H1 (cell line): ENCODE measurements at regions not wholly inside any gene's neighbourhood (a gene's known extent, or its start where the extent isn't known, plus 50 kb on each side); places are given as distances from the start of the nearest gene placed in this dataset.

Source experiments
- CTCF ChIA-PET: fragments of 300-600 bp; sonication (Branson Sonifier 250); formaldehyde crosslinking; loops from one replicate; lab custom pipeline; 2021; ENCODE audit not compliant: partially characterized antibody; lab: Charles Lee
- POLR2A ChIA-PET: fragments of 300-600 bp; sonication (Branson Sonifier 250); formaldehyde crosslinking; loops from one replicate; lab custom pipeline; 2021; ENCODE audit warnings: inconsistent platforms; ENCODE audit not compliant: partially characterized antibody; lab: Charles Lee
- DNase-seq, 2 experiments: peaks; one replicate each; pipeline versions ENCODE4 v3.0.0 to v3.0.0-alpha.2; 2010 to 2022; ENCODE audit warnings: low spot score in 2 of 2, low read depth in 1 of 2, mixed read lengths in 1 of 2
- FAIRE-seq: peaks from 2 replicates; lab custom pipeline; 2011; peaks lifted over from hg19 to GRCh38; lab: Jason Lieb, UNC
- H2AFZ ChIP-seq: 2 replicates; pipeline ENCODE4 v1.8.1; 2012; ENCODE audit warnings: low read length, inconsistent platforms
- H2AK5ac ChIP-seq: 2 replicates; pipeline ENCODE4 v1.6.1; 2013; ENCODE audit warnings: low read depth, low read length
- H2BK120ac ChIP-seq: replicated peaks from 2 replicates; pipeline ENCODE3; 2013; ENCODE audit warnings: low read depth, low read length, inconsistent platforms
- H2BK12ac ChIP-seq: 2 replicates; pipeline ENCODE4 v1.6.1; 2013; ENCODE audit warnings: low read depth, low read length
- H2BK15ac ChIP-seq: 2 replicates; pipeline ENCODE4 v1.6.1; 2013; ENCODE audit warnings: low read length
- H2BK20ac ChIP-seq: 2 replicates; pipeline ENCODE4 v1.6.1; 2013; ENCODE audit warnings: low read length
- H2BK5ac ChIP-seq: 2 replicates; pipeline ENCODE4 v1.6.1; 2013; ENCODE audit warnings: low read depth, low read length
- H3K14ac ChIP-seq: 2 replicates; pipeline ENCODE4 v1.6.1; 2013; ENCODE audit warnings: inconsistent platforms; ENCODE audit not compliant: insufficient read length
- H3K18ac ChIP-seq: 2 replicates; pipeline ENCODE4 v1.6.1; 2013; ENCODE audit warnings: low read length; ENCODE audit errors: extremely low read depth
- H3K23ac ChIP-seq: 2 replicates; pipeline ENCODE4 v1.6.1; 2013; ENCODE audit warnings: inconsistent platforms; ENCODE audit not compliant: insufficient read length
- H3K23me2 ChIP-seq: 2 replicates; pipeline ENCODE4 v1.6.1; 2013; ENCODE audit warnings: low read depth, low read length
- H3K27ac ChIP-seq: 2 replicates; pipeline ENCODE4 v1.6.1; 2011; ENCODE audit warnings: low read depth, low read length, inconsistent platforms
- H3K27me3 ChIP-seq, 4 experiments: replicated peaks in 1 of 4; 1 replicate in 1 of 4; 2 replicates in 3 of 4; pipeline versions ENCODE4 v1.6.1 to v1.8.1; 2011 to 2013; ENCODE audit warnings: low read length in 3 of 4, mild to moderate bottlenecking in 3 of 4, inconsistent platforms in 2 of 4, mixed read lengths in 2 of 4, moderate library complexity in 1 of 4; ENCODE audit not compliant: control insufficient read depth in 3 of 4, insufficient read depth in 3 of 4; ENCODE audit errors: extremely low read depth in 1 of 4
- H3K36me3 ChIP-seq, 4 experiments: 2 replicates each; pipeline versions ENCODE4 v1.6.1 to v1.8.1; 2011 to 2013; ENCODE audit warnings: mild to moderate bottlenecking in 4 of 4, low read length in 3 of 4, moderate library complexity in 2 of 4, control low read depth in 1 of 4, inconsistent platforms in 1 of 4; ENCODE audit not compliant: insufficient read depth in 4 of 4, control insufficient read depth in 2 of 4
- H3K4ac ChIP-seq: replicated peaks from 2 replicates; pipeline ENCODE3; 2013; ENCODE audit warnings: low read length, low read depth, mixed read lengths, inconsistent platforms; ENCODE audit not compliant: insufficient read length
- H3K4me1 ChIP-seq, 4 experiments: replicated peaks in 1 of 4; 1 replicate in 1 of 4; 2 replicates in 3 of 4; pipeline versions ENCODE4 v1.6.1 to v1.8.1; 2011 to 2013; ENCODE audit warnings: low read length in 3 of 4, inconsistent platforms in 2 of 4, mixed read lengths in 1 of 4; ENCODE audit not compliant: insufficient read depth in 4 of 4, control insufficient read depth in 3 of 4
- H3K4me2 ChIP-seq, 2 experiments: 2 replicates each; pipeline versions ENCODE4 v1.6.1 to v1.8.1; 2011 to 2013; ENCODE audit warnings: low read depth in 2 of 2, low read length in 2 of 2, control low read depth in 1 of 2, inconsistent platforms in 1 of 2, mild to moderate bottlenecking in 1 of 2; ENCODE audit not compliant: insufficient read depth in 1 of 2
- H3K4me3 ChIP-seq, 4 experiments: fragments of 200-600, 300-600 bp in 1 of 4; sonication (generic), shearing (Covaris generic), sonication (Bioruptor Twin) in 1 of 4; 2 replicates each; pipeline versions ENCODE4 v1.5.1 to v1.8.1; 2011 to 2016; ENCODE audit warnings: low read length in 4 of 4, low read depth in 3 of 4, control low read depth in 2 of 4, inconsistent platforms in 2 of 4, mild to moderate bottlenecking in 2 of 4, mixed read lengths in 1 of 4, moderate library complexity in 1 of 4; ENCODE audit not compliant: insufficient read depth in 2 of 4; ENCODE audit errors: extremely low read depth in 1 of 4
- H3K56ac ChIP-seq: replicated peaks from 2 replicates; pipeline ENCODE3; 2013; ENCODE audit warnings: low read depth, mild to moderate bottlenecking, mixed read lengths, low read length, inconsistent platforms; ENCODE audit not compliant: insufficient read length
- H3K79me1 ChIP-seq: 2 replicates; pipeline ENCODE4 v1.6.1; 2013; ENCODE audit warnings: low read depth, low read length, control low read depth
- H3K79me2 ChIP-seq, 2 experiments: 2 replicates each; pipeline versions ENCODE4 v1.6.1 to v1.8.1; 2012 to 2013; ENCODE audit warnings: low read length in 2 of 2, mild to moderate bottlenecking in 2 of 2, inconsistent platforms in 1 of 2; ENCODE audit not compliant: insufficient read depth in 2 of 2, control insufficient read depth in 1 of 2
- H3K9ac ChIP-seq, 4 experiments: replicated peaks in 1 of 4; 1 replicate in 1 of 4; 2 replicates in 3 of 4; pipeline versions ENCODE4 v1.6.1 to v1.8.1; 2011 to 2013; ENCODE audit warnings: low read depth in 3 of 4, low read length in 3 of 4, control low read depth in 2 of 4, mild to moderate bottlenecking in 2 of 4, moderate library complexity in 2 of 4, inconsistent platforms in 1 of 4; ENCODE audit errors: extremely low read depth in 1 of 4
- H3K9me3 ChIP-seq, 2 experiments: 2 replicates each; pipeline versions ENCODE4 v1.6.1 to v1.8.1; 2012 to 2013; ENCODE audit warnings: mild to moderate bottlenecking in 2 of 2, moderate library complexity in 2 of 2, control low read depth in 1 of 2, inconsistent platforms in 1 of 2, low read depth in 1 of 2, low read length in 1 of 2, mixed read lengths in 1 of 2; ENCODE audit not compliant: insufficient read depth in 2 of 2
- H4K20me1 ChIP-seq, 2 experiments: replicated peaks in 1 of 2; 2 replicates each; pipeline versions ENCODE3 to v1.8.1; 2011 to 2013; ENCODE audit warnings: inconsistent platforms in 2 of 2, low read length in 2 of 2, mild to moderate bottlenecking in 1 of 2; ENCODE audit not compliant: insufficient read depth in 2 of 2, control insufficient read depth in 1 of 2
- H4K5ac ChIP-seq: 2 replicates; pipeline ENCODE4 v1.6.1; 2013; ENCODE audit warnings: low read length, low read depth, mixed read lengths, inconsistent platforms; ENCODE audit not compliant: insufficient read length
- H4K8ac ChIP-seq: 2 replicates; pipeline ENCODE4 v1.8.0; 2013; ENCODE audit warnings: mild to moderate bottlenecking, moderate library complexity, low read length, inconsistent platforms; ENCODE audit not compliant: insufficient read depth; ENCODE audit errors: extremely low read depth
- H4K91ac ChIP-seq: replicated peaks from 2 replicates; pipeline ENCODE3; 2013; ENCODE audit warnings: low read length, mixed read lengths, inconsistent platforms; ENCODE audit not compliant: insufficient read length
- BACH1 ChIP-seq: IDR thresholded peaks from 2 replicates; pipeline ENCODE4 v1.6.1; 2012; ENCODE audit warnings: low read length, improper control_type of control experiment
- EGR1 ChIP-seq: IDR thresholded peaks from 2 replicates; pipeline ENCODE4 v1.6.1; 2011; ENCODE audit warnings: low read depth, low read length, borderline replicate concordance
- FOSL1 ChIP-seq: IDR thresholded peaks from 2 replicates; pipeline ENCODE4 v1.6.1; 2011; ENCODE audit warnings: mild to moderate bottlenecking, low read depth, low read length, moderate library complexity; ENCODE audit not compliant: insufficient read depth
- HDAC2 ChIP-seq, 2 experiments: fragments of 300-600 bp in 1 of 2; sonication (generic) in 1 of 2; IDR thresholded peaks; 2 replicates each; pipeline ENCODE4 v1.6.1; 2011 to 2012; ENCODE audit warnings: low read depth in 2 of 2, low read length in 2 of 2, mild to moderate bottlenecking in 2 of 2, moderate library complexity in 2 of 2, borderline replicate concordance in 1 of 2, inconsistent platforms in 1 of 2
- HDAC6 ChIP-seq: IDR thresholded peaks from one replicate; pipeline ENCODE4 v1.7.1; 2012; ENCODE audit warnings: low read depth, mild to moderate bottlenecking, inconsistent platforms, low read length, moderate library complexity
- JUN ChIP-seq: IDR thresholded peaks from 2 replicates; pipeline ENCODE4 v1.6.1; 2011; ENCODE audit warnings: low read depth, mild to moderate bottlenecking, improper control_type of control experiment, low read length
- KDM1A ChIP-seq: fragments of 200-600, 300-600 bp; sonication (generic); IDR thresholded peaks from 2 replicates; pipeline ENCODE4 v1.7.1; 2016; ENCODE audit warnings: mild to moderate bottlenecking, low read length, borderline replicate concordance
- MAFK ChIP-seq: IDR thresholded peaks from 2 replicates; pipeline ENCODE4 v1.6.1; 2012; ENCODE audit warnings: low read depth, mild to moderate bottlenecking, improper control_type of control experiment, low read length
- NANOG ChIP-seq: IDR thresholded peaks from 2 replicates; pipeline ENCODE4 v1.6.1; 2011; ENCODE audit warnings: low read length, low read depth, mild to moderate bottlenecking, inconsistent platforms; ENCODE audit not compliant: insufficient read depth, poor library complexity, severe bottlenecking
- NRF1 ChIP-seq: IDR thresholded peaks from 2 replicates; pipeline ENCODE4 v1.6.1; 2011; ENCODE audit warnings: mild to moderate bottlenecking, low read depth, low read length, improper control_type of control experiment
- RXRA ChIP-seq: IDR thresholded peaks from 2 replicates; pipeline ENCODE4 v1.6.1; 2011; ENCODE audit warnings: low read depth, mild to moderate bottlenecking, low read length, moderate library complexity; ENCODE audit not compliant: insufficient read depth
- SIN3A ChIP-seq, 2 experiments: IDR thresholded peaks in 1 of 2; conservative IDR thresholded peaks in 1 of 2; 2 replicates each; pipeline ENCODE4 v1.6.1; 2011 to 2012; ENCODE audit warnings: low read length in 2 of 2, improper control_type of control experiment in 1 of 2, low read depth in 1 of 2, mild to moderate bottlenecking in 1 of 2
- WGBS, 2 experiments: shearing (Covaris generic) in 1 of 2; methylation state at CpG; one replicate each; pipeline versions ENCODE4 v1.1.6 to v1.1.7; 2013 to 2015; ENCODE audit warnings: low lambda C conversion rate in 2 of 2, mixed read lengths in 2 of 2, inconsistent platforms in 1 of 2, low coverage in 1 of 2, missing lambda C conversion rate in 1 of 2; ENCODE audit not compliant: insufficient replicate concordance in 2 of 2, insufficient coverage in 1 of 2, insufficient read length in 1 of 2; ENCODE audit errors: extremely low coverage in 1 of 2, missing lambda C conversion rate in 1 of 2; 5-methylcytosine and 5-hydroxymethylcytosine counted together
- TF ChIP-seq, protein P1 (sequence below): IDR thresholded peaks from 2 replicates; pipeline ENCODE4 v1.6.1; 2012; ENCODE audit warnings: low read length, inconsistent platforms

DNA sequence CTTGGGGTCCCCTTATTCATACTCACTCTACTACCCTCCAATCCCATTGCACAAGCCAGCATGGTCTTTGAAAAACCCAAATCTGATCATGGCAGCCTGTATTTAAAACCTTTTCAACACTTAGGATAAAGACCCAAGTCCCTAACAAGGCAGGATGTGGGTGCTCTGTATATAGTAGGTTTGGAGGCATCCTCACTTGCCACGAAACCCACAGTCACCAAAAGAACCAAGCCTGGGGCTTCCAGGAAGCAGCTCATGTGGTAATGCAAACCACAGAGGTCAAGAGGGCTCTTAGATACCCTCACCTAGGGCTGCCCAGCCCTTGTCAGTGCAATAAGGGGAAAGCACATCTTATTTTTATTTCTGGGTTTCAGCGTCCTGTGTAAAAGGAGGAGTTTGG lies 218.6 kb upstream of the ASIC2 start:
- Histone ChIP-seq H2BK5ac (no peak overlapping the region), H3K9me3 (no peaks in the 10 kb centered on the region), H3K36me3 (no peaks in the 10 kb centered on the region), H3K27ac (no peak overlapping the region), H3K23me2 (peaks cover 2% of the 10 kb centered on the region; the same call in 1 of the 2 replicates), H2AFZ (no peak overlapping the region), H3K79me1 (no peaks in the 10 kb centered on the region), H4K5ac (no peak overlapping the region), H3K4me2 (no peak overlapping the region), H4K20me1 (no peaks in the 10 kb centered on the region), H4K91ac (no peak overlapping the region), H3K56ac (no peak overlapping the region), H3K23ac (no peak overlapping the region), H2BK20ac (no peak overlapping the region), H3K4me3 (no peak overlapping the region), H2BK12ac (no peak overlapping the region), H3K4me1 (no peaks in the 10 kb centered on the region), H4K8ac (no peak overlapping the region), H3K18ac (no peak overlapping the region), H3K4ac (no peak overlapping the region), H3K79me2 (no peaks in the 10 kb centered on the region), H2BK15ac (no peak overlapping the region), H3K14ac (no peak overlapping the region), H3K9ac (no peak overlapping the region), H2AK5ac (no peak overlapping the region), H2BK120ac (no peak overlapping the region), H3K27me3 (no peaks in the 10 kb centered on the region)
- DNase-seq (no peak), FAIRE-seq (no peak)
- WGBS, 2 experiments = 79% methylated on average over 2 of the region's 2 CpGs; no CpG with 5 or more reads in 1 of the 2 experiments
- POLR2A ChIA-PET = no interaction called here
- CTCF ChIA-PET = interaction anchor here (1.0 to 7.9 kb wide), 5 partner anchors 10 to 219 kb away, joined by 3 to 74 read pairs (median 3); partner anchors contain the start of gene ASIC2
- TF ChIP-seq SIN3A (conservative IDR thresholded peaks at IDR 0.05 in 1 of 2, IDR thresholded peaks at IDR 0.05 in 1 of 2; ENCODE audit: low read depth in 1 of 2, low read length in 2 of 2) = no peak
- no peak for TF ChIP-seq EGR1
- TF ChIP-seq FOSL1 = no peak
- no peak for TF ChIP-seq NANOG
- no peak for TF ChIP-seq JUN
- TF ChIP-seq BACH1 = no peak
- TF ChIP-seq NRF1 = no peak
- TF ChIP-seq, protein P1, sequence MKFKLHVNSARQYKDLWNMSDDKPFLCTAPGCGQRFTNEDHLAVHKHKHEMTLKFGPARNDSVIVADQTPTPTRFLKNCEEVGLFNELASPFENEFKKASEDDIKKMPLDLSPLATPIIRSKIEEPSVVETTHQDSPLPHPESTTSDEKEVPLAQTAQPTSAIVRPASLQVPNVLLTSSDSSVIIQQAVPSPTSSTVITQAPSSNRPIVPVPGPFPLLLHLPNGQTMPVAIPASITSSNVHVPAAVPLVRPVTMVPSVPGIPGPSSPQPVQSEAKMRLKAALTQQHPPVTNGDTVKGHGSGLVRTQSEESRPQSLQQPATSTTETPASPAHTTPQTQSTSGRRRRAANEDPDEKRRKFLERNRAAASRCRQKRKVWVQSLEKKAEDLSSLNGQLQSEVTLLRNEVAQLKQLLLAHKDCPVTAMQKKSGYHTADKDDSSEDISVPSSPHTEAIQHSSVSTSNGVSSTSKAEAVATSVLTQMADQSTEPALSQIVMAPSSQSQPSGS = no peak
- TF ChIP-seq RXRA = no peak
- no peak for TF ChIP-seq MAFK
- no peak for TF ChIP-seq HDAC2 (IDR thresholded peaks at IDR 0.05; ENCODE audit: borderline replicate concordance in 1 of 2, low read depth in 2 of 2, low read length in 2 of 2)
- no peak for TF ChIP-seq HDAC6
- no peak for TF ChIP-seq KDM1A
